Activated CD8-positive, alpha-beta T cell treated with anti-CD3 and anti-CD28 coated beads for 36 hours (primary cell): ENCODE measurements at regions not wholly inside any gene's neighbourhood (a gene's known extent, or its start where the extent isn't known, plus 50 kb on each side); places are given as distances from the start of the nearest gene placed in this dataset.

ENCODE experiments used
- ATAC-seq: fragments of 200-7000 bp; cut with Tn5 transposase; one replicate; pipeline ENCODE4 v1.10.0; 2021; ENCODE audit warnings: mild to moderate bottlenecking, moderate library complexity
- CTCF ChIA-PET: fragments of 350-600 bp; sonication (Branson Sonifier 250); formaldehyde crosslinking; loops from one replicate; lab custom pipeline; 2021; ENCODE audit warnings: antibody characterized with exemption; lab: Charles Lee
- POLR2A ChIA-PET: fragments of 350-600 bp; sonication (Branson Sonifier 250); formaldehyde crosslinking; loops from one replicate; lab custom pipeline; 2021; ENCODE audit warnings: antibody characterized with exemption; lab: Charles Lee
- DNase-seq: peaks from one replicate; pipeline ENCODE4 v3.0.0-alpha.2; 2020
- H3K27ac Mint-ChIP-seq: one replicate; pipeline ENCODE4 v1.8.0; 2021; ENCODE audit warnings: mild to moderate bottlenecking, mixed read lengths
- H3K27me3 Mint-ChIP-seq: one replicate; pipeline ENCODE4 v1.8.0; 2021; ENCODE audit warnings: mixed read lengths
- H3K36me3 Mint-ChIP-seq: one replicate; pipeline ENCODE4 v1.8.0; 2021; ENCODE audit warnings: low read depth, mixed read lengths
- H3K4me1 Mint-ChIP-seq: one replicate; pipeline ENCODE4 v1.8.0; 2021; ENCODE audit warnings: low read depth, mixed read lengths
- H3K4me3 Mint-ChIP-seq: one replicate; pipeline ENCODE4 v1.8.0; 2021; ENCODE audit warnings: mild to moderate bottlenecking, moderate library complexity, mixed read lengths
- H3K9me3 Mint-ChIP-seq: one replicate; pipeline ENCODE4 v1.8.0; 2021; ENCODE audit warnings: mixed read lengths
- intact Hi-C: fragments of 100-400 bp; cut with micrococcal nuclease; formaldehyde crosslinking; loops from one replicate; pipeline ENCODE4 v1.10.0; 2022
- TF ChIP-seq, protein P1 (sequence below): fragments of 200-600 bp; IDR thresholded peaks from one replicate; pipeline ENCODE4 v1.8.0; 2022; ENCODE audit warnings: antibody characterized with exemption, mild to moderate bottlenecking

DNA sequence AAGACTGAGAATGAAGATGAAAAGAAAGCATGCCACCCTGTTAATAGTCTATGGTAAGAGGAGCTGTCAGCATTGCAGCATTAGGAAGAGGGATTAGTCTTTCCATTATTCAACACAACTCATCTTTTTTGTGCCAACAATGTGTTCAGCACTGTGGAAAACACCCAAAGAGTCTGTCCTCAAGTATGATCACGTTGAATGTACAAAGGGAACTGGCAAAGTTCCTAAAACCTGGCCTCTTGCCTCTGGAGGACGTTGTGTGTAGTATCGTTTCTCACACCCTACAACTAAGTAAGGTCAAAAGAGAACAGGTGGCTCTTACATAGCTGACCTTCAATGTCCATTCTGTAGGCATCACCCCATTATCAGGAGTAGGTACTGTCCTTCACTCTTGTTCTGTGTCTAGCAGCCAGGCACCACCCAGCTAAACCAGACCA, 147.9 kb upstream of the THBS1 start:
- DNase-seq = no peak
- H3K27ac Mint-ChIP-seq = no peak overlapping the region
- peaks cover 33% of the 10 kb centered on the region for H3K27me3 Mint-ChIP-seq
- H3K9me3 Mint-ChIP-seq = no peaks in the 10 kb centered on the region
- ChIA-PET POLR2A (no interaction called here), CTCF (interaction anchor here (0.6 kb wide), 1 partner anchor 127 kb away, joined by 3 read pairs; no protein-coding TSS in a partner anchor)
- intact Hi-C loops = no loop called here
- TF ChIP-seq, protein P1, sequence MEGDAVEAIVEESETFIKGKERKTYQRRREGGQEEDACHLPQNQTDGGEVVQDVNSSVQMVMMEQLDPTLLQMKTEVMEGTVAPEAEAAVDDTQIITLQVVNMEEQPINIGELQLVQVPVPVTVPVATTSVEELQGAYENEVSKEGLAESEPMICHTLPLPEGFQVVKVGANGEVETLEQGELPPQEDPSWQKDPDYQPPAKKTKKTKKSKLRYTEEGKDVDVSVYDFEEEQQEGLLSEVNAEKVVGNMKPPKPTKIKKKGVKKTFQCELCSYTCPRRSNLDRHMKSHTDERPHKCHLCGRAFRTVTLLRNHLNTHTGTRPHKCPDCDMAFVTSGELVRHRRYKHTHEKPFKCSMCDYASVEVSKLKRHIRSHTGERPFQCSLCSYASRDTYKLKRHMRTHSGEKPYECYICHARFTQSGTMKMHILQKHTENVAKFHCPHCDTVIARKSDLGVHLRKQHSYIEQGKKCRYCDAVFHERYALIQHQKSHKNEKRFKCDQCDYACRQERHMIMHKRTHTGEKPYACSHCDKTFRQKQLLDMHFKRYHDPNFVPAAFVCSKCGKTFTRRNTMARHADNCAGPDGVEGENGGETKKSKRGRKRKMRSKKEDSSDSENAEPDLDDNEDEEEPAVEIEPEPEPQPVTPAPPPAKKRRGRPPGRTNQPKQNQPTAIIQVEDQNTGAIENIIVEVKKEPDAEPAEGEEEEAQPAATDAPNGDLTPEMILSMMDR = no peak
- no peak overlapping the region for H3K4me3 Mint-ChIP-seq
- H3K4me1 Mint-ChIP-seq = peaks cover 24% of the 10 kb centered on the region
- H3K36me3 Mint-ChIP-seq = no peaks in the 10 kb centered on the region
- no peak for ATAC-seq

DNA sequence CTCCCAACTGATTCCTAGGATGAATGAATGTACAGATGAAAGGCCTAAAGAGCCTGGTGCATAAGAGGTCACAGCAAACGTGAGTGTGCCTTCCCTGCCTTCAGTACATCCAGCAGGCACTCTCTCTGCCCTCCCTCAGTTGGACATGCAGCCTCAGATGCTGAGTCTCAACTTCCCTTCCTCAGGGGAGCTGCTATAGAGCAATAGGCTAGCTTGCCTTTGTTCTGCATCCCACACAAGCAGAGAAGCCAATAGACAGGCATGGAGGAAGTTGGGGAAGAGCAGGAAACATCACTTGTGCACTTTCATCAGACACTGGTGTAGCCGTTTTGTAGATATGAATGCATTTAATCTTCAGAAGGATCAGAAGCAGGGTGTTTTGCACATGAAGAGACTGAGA, 147.5 kb upstream of the THBS1 start:
- H3K4me3 Mint-ChIP-seq = no peak overlapping the region
- no peaks in the 10 kb centered on the region for H3K36me3 Mint-ChIP-seq
- no peak for DNase-seq
- no peak overlapping the region for H3K27ac Mint-ChIP-seq
- ChIA-PET CTCF (interaction anchor here (0.6 kb wide), 1 partner anchor 126 kb away, joined by 3 read pairs; no protein-coding TSS in a partner anchor), POLR2A (no interaction called here)
- no peaks in the 10 kb centered on the region for H3K9me3 Mint-ChIP-seq
- peaks cover 20% of the 10 kb centered on the region for H3K4me1 Mint-ChIP-seq
- intact Hi-C loops = no loop called here
- ATAC-seq = no peak
- TF ChIP-seq, protein P1 = no peak
- H3K27me3 Mint-ChIP-seq = peaks cover 30% of the 10 kb centered on the region

DNA sequence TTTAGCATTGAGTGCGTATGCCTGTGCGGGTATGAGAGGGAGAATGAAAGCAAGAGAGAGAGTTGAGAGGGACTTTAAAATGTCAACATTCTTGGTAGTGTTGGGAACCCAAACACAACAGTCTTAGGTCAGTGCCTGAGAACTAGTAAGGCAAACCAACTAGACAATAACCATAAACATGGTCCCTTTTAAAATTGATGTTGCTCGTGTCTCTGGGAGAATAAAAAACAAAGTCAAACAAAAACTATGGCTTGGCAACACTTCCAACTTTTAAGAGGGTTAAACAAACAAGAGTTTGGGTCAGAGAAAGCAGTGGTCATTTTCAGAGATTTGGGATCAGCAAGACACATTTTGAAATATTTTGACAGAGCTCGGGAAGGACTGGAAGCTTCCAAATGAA, 146.7 kb upstream of the THBS1 start:
- CTCF ChIA-PET = interaction anchor here (0.6 kb wide), 1 partner anchor 13 kb away, joined by 3 read pairs; no protein-coding TSS in a partner anchor
- DNase-seq (no peak), ATAC-seq (no peak)
- Mint-ChIP-seq H3K36me3 (no peaks in the 10 kb centered on the region), H3K27me3 (peaks cover 30% of the 10 kb centered on the region), H3K4me3 (no peak overlapping the region), H3K27ac (no peak overlapping the region), H3K4me1 (peaks cover 12% of the 10 kb centered on the region), H3K9me3 (no peaks in the 10 kb centered on the region)
- POLR2A ChIA-PET = no interaction called here
- intact Hi-C loops = no loop called here
- TF ChIP-seq, protein P1 = no peak

DNA sequence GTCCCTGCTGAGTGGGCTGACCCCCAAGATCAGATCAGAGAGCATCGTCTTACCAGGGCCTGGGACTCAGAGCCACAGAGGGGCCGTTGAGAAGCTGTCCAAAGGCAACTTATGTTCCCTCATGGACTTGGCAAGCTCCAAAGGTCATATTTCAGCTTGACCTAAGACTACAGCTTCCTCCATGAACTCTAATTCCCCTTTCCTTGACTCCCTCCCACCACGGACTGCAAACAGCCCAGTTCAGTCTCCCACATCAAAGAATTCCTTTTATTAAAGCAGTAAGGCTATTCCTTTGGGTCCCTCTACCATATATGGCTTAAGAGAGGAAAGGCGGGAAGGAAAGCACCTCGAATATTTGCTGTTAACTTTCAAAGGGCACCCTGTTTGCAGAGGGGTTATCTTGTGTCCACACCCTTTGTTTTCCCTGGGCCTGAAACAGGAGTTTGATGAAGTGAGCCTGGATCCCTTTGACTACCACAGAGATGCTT, 146.1 kb upstream of the THBS1 start:
- no peak overlapping the region for H3K4me3 Mint-ChIP-seq
- DNase-seq (no peak), ATAC-seq (no peak)
- peaks cover 31% of the 10 kb centered on the region for H3K27me3 Mint-ChIP-seq
- intact Hi-C loops = no loop called here
- no peaks in the 10 kb centered on the region for H3K9me3 Mint-ChIP-seq
- no peaks in the 10 kb centered on the region for H3K36me3 Mint-ChIP-seq
- ChIA-PET CTCF (interaction anchor here (0.6 kb wide), 1 partner anchor 13 kb away, joined by 3 read pairs; no protein-coding TSS in a partner anchor), POLR2A (no interaction called here)
- H3K27ac Mint-ChIP-seq = no peak overlapping the region
- TF ChIP-seq, protein P1 = no peak
- H3K4me1 Mint-ChIP-seq = peaks cover 7% of the 10 kb centered on the region

DNA sequence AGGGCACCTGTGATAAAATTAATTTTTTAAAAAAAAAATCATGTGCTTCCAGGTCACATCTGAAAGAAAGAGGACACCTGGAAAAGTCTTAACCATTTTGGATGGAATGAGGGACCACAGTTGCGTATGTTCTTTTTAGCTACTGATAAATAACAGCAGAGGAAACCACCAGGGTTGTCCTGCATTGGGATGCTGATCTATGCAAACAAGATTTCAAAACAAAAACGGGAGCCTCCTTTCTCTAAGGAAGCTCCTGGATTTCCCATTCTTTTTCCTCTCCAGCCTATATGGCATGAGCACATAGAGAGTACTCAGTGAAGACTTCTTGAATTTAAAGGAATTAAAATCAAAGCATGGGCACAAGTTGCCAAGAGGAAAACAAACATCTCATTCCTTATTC, 145.6 kb upstream of the THBS1 start:
- H3K27me3 Mint-ChIP-seq = peaks cover 32% of the 10 kb centered on the region
- intact Hi-C loops = no loop called here
- peaks cover 2% of the 10 kb centered on the region for H3K4me1 Mint-ChIP-seq
- no peak for ATAC-seq
- POLR2A ChIA-PET = no interaction called here
- H3K27ac Mint-ChIP-seq = no peak overlapping the region
- DNase-seq = no peak
- H3K4me3 Mint-ChIP-seq = no peak overlapping the region
- TF ChIP-seq, protein P1 = no peak
- no peaks in the 10 kb centered on the region for H3K9me3 Mint-ChIP-seq
- no peaks in the 10 kb centered on the region for H3K36me3 Mint-ChIP-seq
- CTCF ChIA-PET = no interaction called here
